Adrenal gland (tissue), 5 donors: ENCODE measurements at regions not wholly inside any gene's neighbourhood (a gene's known extent, or its start where the extent isn't known, plus 50 kb on each side); places are given as distances from the start of the nearest gene placed in this dataset.

Source experiments
- POLR2A ChIP-seq, 2 donors: fragments of 450-650 bp; IDR thresholded peaks; one replicate each; pipeline ENCODE4 v1.6.1; 2017; ENCODE audit warnings: antibody characterized with exemption in 2 of 2, mild to moderate bottlenecking in 2 of 2, moderate library complexity in 1 of 2
- TF ChIP-seq, protein P1 (sequence below), 6 experiments: fragments of 450-650 bp in 4 of 6; fragments of 200-600 bp in 2 of 6; sonication (generic) in 1 of 6; IDR thresholded peaks; 1 replicate in 5 of 6; 2 replicates in 1 of 6; pipeline versions ENCODE4 v1.5.1 to v1.8.0; 2016 to 2021; ENCODE audit warnings: antibody characterized with exemption in 6 of 6, mild to moderate bottlenecking in 2 of 6, moderate library complexity in 1 of 6
- donor health status: DM: no; HTN: no; CAD: no.

DNA sequence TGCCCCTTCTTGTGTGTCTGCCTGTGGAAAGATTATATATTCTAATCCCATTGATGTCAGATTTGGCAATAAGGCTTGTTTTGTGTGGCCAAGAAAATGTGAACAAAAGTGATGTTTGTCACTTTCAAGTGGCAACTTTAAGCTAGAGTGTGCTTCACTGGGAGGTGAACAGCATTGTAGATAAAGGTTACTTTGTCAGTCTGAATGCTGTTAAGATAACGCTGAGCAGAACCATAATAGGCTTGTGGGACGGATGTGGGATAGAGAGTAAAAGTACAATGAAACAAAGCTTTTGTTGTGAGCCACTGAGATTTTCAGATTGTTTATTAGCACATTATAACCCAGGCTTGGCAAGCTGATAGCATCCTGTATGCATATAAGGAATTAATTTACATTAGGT, 303.8 kb upstream of the MAN1A1 start:
- TF ChIP-seq, protein P1, sequence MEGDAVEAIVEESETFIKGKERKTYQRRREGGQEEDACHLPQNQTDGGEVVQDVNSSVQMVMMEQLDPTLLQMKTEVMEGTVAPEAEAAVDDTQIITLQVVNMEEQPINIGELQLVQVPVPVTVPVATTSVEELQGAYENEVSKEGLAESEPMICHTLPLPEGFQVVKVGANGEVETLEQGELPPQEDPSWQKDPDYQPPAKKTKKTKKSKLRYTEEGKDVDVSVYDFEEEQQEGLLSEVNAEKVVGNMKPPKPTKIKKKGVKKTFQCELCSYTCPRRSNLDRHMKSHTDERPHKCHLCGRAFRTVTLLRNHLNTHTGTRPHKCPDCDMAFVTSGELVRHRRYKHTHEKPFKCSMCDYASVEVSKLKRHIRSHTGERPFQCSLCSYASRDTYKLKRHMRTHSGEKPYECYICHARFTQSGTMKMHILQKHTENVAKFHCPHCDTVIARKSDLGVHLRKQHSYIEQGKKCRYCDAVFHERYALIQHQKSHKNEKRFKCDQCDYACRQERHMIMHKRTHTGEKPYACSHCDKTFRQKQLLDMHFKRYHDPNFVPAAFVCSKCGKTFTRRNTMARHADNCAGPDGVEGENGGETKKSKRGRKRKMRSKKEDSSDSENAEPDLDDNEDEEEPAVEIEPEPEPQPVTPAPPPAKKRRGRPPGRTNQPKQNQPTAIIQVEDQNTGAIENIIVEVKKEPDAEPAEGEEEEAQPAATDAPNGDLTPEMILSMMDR (IDR thresholded peaks at IDR 0.05), result no peak
- TF ChIP-seq POLR2A (IDR thresholded peaks at IDR 0.05), result no peak
